ENCODE measurements at regions not wholly inside any gene's neighbourhood (a gene's known extent, or its start where the extent isn't known, plus 50 kb on each side); places are given as distances from the start of the nearest gene placed in this dataset.

- DNase-seq (no peak), ATAC-seq (no peak)
- no peaks in the 10 kb centered on the region for H3K4me1 ChIP-seq
- H3K36me3 ChIP-seq: no peaks in the 10 kb centered on the region
- no peaks in the 10 kb centered on the region for H3K9me3 ChIP-seq
- no peak overlapping the region for H3K4me3 ChIP-seq
- intact Hi-C loops (cut with DNase I): no loop called here
- H3K27me3 ChIP-seq: no peaks in the 10 kb centered on the region
- H3K27ac ChIP-seq: no peak overlapping the region
- no peak for TF ChIP-seq CTCF (IDR thresholded peaks at IDR 0.05)
These were observed 181.1 kb upstream of the ARID2 start for GRCh38 chr12:45548426-45548825.

- Histone ChIP-seq H3K36me3 (no peaks in the 10 kb centered on the region), H3K27me3 (no peaks in the 10 kb centered on the region), H3K9me3 (no peaks in the 10 kb centered on the region), H3K4me1 (no peaks in the 10 kb centered on the region), H3K4me3 (no peak overlapping the region), H3K27ac (no peak overlapping the region)
- ATAC-seq: no peak
- DNase-seq: no peak
- no peak for TF ChIP-seq CTCF (IDR thresholded peaks at IDR 0.05)
- intact Hi-C loops (cut with DNase I): no loop called here
These were observed 180.1 kb upstream of the ARID2 start for GRCh38 chr12:45549337-45549902.

- no peak for TF ChIP-seq CTCF (IDR thresholded peaks at IDR 0.05)
- ATAC-seq (no peak), DNase-seq (no peak)
- H3K4me3 ChIP-seq: no peak overlapping the region
- H3K4me1 ChIP-seq: no peaks in the 10 kb centered on the region
- no peak overlapping the region for H3K27ac ChIP-seq
- no peaks in the 10 kb centered on the region for H3K9me3 ChIP-seq
- H3K36me3 ChIP-seq: no peaks in the 10 kb centered on the region
- intact Hi-C loops (cut with DNase I): no loop called here
- no peaks in the 10 kb centered on the region for H3K27me3 ChIP-seq
These were observed 176.3 kb upstream of the ARID2 start for GRCh38 chr12:45553204-45553603.

GRCh38 chr12:45557016-45557415 lies 172.5 kb upstream of the ARID2 start:
- H3K27ac ChIP-seq: no peak overlapping the region
- ATAC-seq: peak; percentile 50
- DNase-seq: no peak
- TF ChIP-seq CTCF (IDR thresholded peaks at IDR 0.05): no peak
- H3K9me3 ChIP-seq: no peaks in the 10 kb centered on the region
- H3K36me3 ChIP-seq: no peaks in the 10 kb centered on the region
- no peaks in the 10 kb centered on the region for H3K4me1 ChIP-seq
- no peaks in the 10 kb centered on the region for H3K27me3 ChIP-seq
- no peak overlapping the region for H3K4me3 ChIP-seq
- intact Hi-C loops (cut with DNase I): no loop called here

GRCh38 chr12:45558353-45558752 lies 171.2 kb upstream of the ARID2 start:
- H3K27ac ChIP-seq: no peak overlapping the region
- ATAC-seq: no peak
- DNase-seq: no peak
- H3K36me3 ChIP-seq: no peaks in the 10 kb centered on the region
- no peaks in the 10 kb centered on the region for H3K27me3 ChIP-seq
- no peaks in the 10 kb centered on the region for H3K9me3 ChIP-seq
- intact Hi-C loops (cut with DNase I): no loop called here
- no peaks in the 10 kb centered on the region for H3K4me1 ChIP-seq
- TF ChIP-seq CTCF (IDR thresholded peaks at IDR 0.05): no peak
- no peak overlapping the region for H3K4me3 ChIP-seq
